ENCODE measurements at regions not wholly inside any gene's neighbourhood (a gene's known extent, or its start where the extent isn't known, plus 50 kb on each side); places are given as distances from the start of the nearest gene placed in this dataset.
A peak's percentile ranks its signal among the peaks of the same experiment; 100 is the strongest.

- TF ChIP-seq CTCF (IDR thresholded peaks at IDR 0.05) (peak; percentile 99), POLR2AphosphoS5 (IDR thresholded peaks at IDR 0.05; ENCODE audit: low read depth, low read length) (no peak), REST (IDR thresholded peaks at IDR 0.05; ENCODE audit: insufficient read depth in 1 of 2, low read depth in 2 of 2, low read length in 1 of 2) (no peak), SIN3A (IDR thresholded peaks at IDR 0.05; ENCODE audit: borderline replicate concordance, insufficient read depth, low read depth, low read length) (no peak), TCF7L2 (IDR thresholded peaks at IDR 0.05; ENCODE audit: low read depth, low read length) (peak; percentile 84)
Measured at GRCh38 chr11:36746886-36747710, 149.1 kb upstream of the RAG2 start.

All from Panc1 (cell line).